SK-N-SH (cell line): ENCODE measurements at regions not wholly inside any gene's neighbourhood (a gene's known extent, or its start where the extent isn't known, plus 50 kb on each side); places are given as distances from the start of the nearest gene placed in this dataset.

Experiments
- CTCF ChIA-PET: fragments of 300-600, 350-600 bp; formaldehyde crosslinking; extraction: SDS; loops from one replicate; lab custom pipeline; 2021; lab: Yijun Ruan, JAX
- POLR2A ChIA-PET: fragments of 350-600 bp; sonication (Branson Sonifier 250); formaldehyde crosslinking; extraction: SDS; loops from one replicate; lab custom pipeline; 2020; ENCODE audit warnings: antibody characterized with exemption, inconsistent platforms; lab: Yijun Ruan, JAX
- DNase-seq: peaks from one replicate; pipeline ENCODE4 v3.0.0; 2012
- H2AFZ ChIP-seq: fragments of 200-600 bp; sonication (generic); 2 replicates; pipeline ENCODE4 v1.8.1; 2016; ENCODE audit warnings: antibody characterized with exemption, mild to moderate bottlenecking, low read depth
- H3F3A ChIP-seq: fragments of 200-600 bp; sonication (generic); replicated peaks from 2 replicates; pipeline ENCODE3; 2016; ENCODE audit warnings: antibody characterized with exemption, mild to moderate bottlenecking; ENCODE audit not compliant: insufficient read depth
- H3K27ac ChIP-seq, 2 experiments: fragments of 200-500 bp in 1 of 2; fragments of 200-600 bp in 1 of 2; sonication (Bioruptor generic) in 1 of 2; sonication (generic), shearing (Covaris generic) in 1 of 2; 2 replicates each; pipeline versions ENCODE4 v1.5.1 to v1.6.1; 2014 to 2016; ENCODE audit warnings: low read depth in 2 of 2, inconsistent platforms in 1 of 2, low read length in 1 of 2, mild to moderate bottlenecking in 1 of 2, mixed read lengths in 1 of 2
- H3K27me3 ChIP-seq: fragments of 200-600 bp; sonication (generic), shearing (Covaris generic); 2 replicates; pipeline ENCODE4 v1.6.1; 2016; ENCODE audit warnings: mixed run types; ENCODE audit not compliant: insufficient read depth
- H3K36me3 ChIP-seq, 2 experiments: fragments of 200-500 bp in 1 of 2; fragments of 200-600 bp in 1 of 2; sonication (Bioruptor generic) in 1 of 2; sonication (generic) in 1 of 2; replicated peaks in 1 of 2; 2 replicates each; pipeline versions ENCODE3 to v1.5.1; 2014 to 2016; ENCODE audit warnings: low read length in 1 of 2, mild to moderate bottlenecking in 1 of 2; ENCODE audit not compliant: insufficient read depth in 2 of 2, control insufficient read depth in 1 of 2
- H3K4me1 ChIP-seq, 2 experiments: fragments of 200-500 bp in 1 of 2; fragments of 200-600 bp in 1 of 2; sonication (Bioruptor generic) in 1 of 2; sonication (generic), shearing (Covaris generic) in 1 of 2; 2 replicates each; pipeline versions ENCODE4 v1.5.1 to v1.6.1; 2014 to 2016; ENCODE audit warnings: low read depth in 1 of 2, low read length in 1 of 2, mixed run types in 1 of 2; ENCODE audit not compliant: insufficient read depth in 2 of 2, control insufficient read depth in 1 of 2
- H3K4me2 ChIP-seq: fragments of 200-600 bp; sonication (generic), shearing (Covaris generic); 2 replicates; pipeline ENCODE4 v1.6.1; 2017; ENCODE audit warnings: mixed run types
- H3K4me3 ChIP-seq, 2 experiments: fragments of 200-500 bp in 1 of 2; fragments of 200-600 bp in 1 of 2; sonication (Bioruptor generic) in 1 of 2; sonication (generic), shearing (Covaris generic) in 1 of 2; 2 replicates each; pipeline versions ENCODE4 v1.5.1 to v1.8.1; 2014 to 2016; ENCODE audit warnings: low read depth in 2 of 2, inconsistent platforms in 1 of 2, low read length in 1 of 2, mild to moderate bottlenecking in 1 of 2, mixed read lengths in 1 of 2, moderate library complexity in 1 of 2
- H3K79me2 ChIP-seq: fragments of 200-600 bp; sonication (generic); 2 replicates; pipeline ENCODE4 v1.8.1; 2017; ENCODE audit warnings: mild to moderate bottlenecking; ENCODE audit not compliant: insufficient read depth
- H3K9ac ChIP-seq: fragments of 200-600 bp; sonication (generic); 2 replicates; pipeline ENCODE4 v1.6.1; 2017; ENCODE audit warnings: mixed run types
- H3K9me2 ChIP-seq: fragments of 200-600 bp; sonication (generic); 2 replicates; pipeline ENCODE4 v1.6.1; 2017; ENCODE audit warnings: mixed run types
- H3K9me3 ChIP-seq: fragments of 200-600 bp; sonication (generic); 2 replicates; pipeline ENCODE4 v1.6.1; 2017; ENCODE audit warnings: mixed run types, mild to moderate bottlenecking, moderate library complexity
- H4K20me1 ChIP-seq: fragments of 200-600 bp; sonication (generic); 2 replicates; pipeline ENCODE4 v1.6.1; 2017; ENCODE audit warnings: mild to moderate bottlenecking, mixed run types; ENCODE audit not compliant: insufficient read depth
- CHD2 ChIP-seq: fragments of 150-350 bp; IDR thresholded peaks from 2 replicates; pipeline ENCODE4 v1.6.1; 2018; ENCODE audit warnings: low read length; ENCODE audit not compliant: partially characterized antibody
- ELF1 ChIP-seq: IDR thresholded peaks from 2 replicates; pipeline ENCODE4 v1.4.0; 2012
- EZH2phosphoT487 ChIP-seq: fragments of 200-600 bp; sonication (generic); IDR thresholded peaks from 2 replicates; pipeline ENCODE4 v1.6.1; 2017; ENCODE audit warnings: low read depth, mixed run types, mild to moderate bottlenecking, antibody characterized with exemption, moderate library complexity, borderline replicate concordance
- FOXM1 ChIP-seq: IDR thresholded peaks from 2 replicates; pipeline ENCODE4 v1.4.0; 2012; ENCODE audit warnings: low read depth, mild to moderate bottlenecking
- IRF3 ChIP-seq: fragments of 150-350 bp; IDR thresholded peaks from 2 replicates; pipeline ENCODE4 v1.6.1; 2016; ENCODE audit warnings: mild to moderate bottlenecking, low read depth, low read length
- MEF2A ChIP-seq: IDR thresholded peaks from 2 replicates; pipeline ENCODE4 v1.4.0; 2012; ENCODE audit warnings: low read depth, borderline replicate concordance
- NRF1 ChIP-seq: IDR thresholded peaks from 2 replicates; pipeline ENCODE4 v1.6.1; 2012; ENCODE audit warnings: low read depth, mild to moderate bottlenecking, low read length
- POLR2AphosphoS5 ChIP-seq: IDR thresholded peaks from 2 replicates; pipeline ENCODE4 v1.6.1; 2012; ENCODE audit warnings: low read depth, low read length
- RAD21 ChIP-seq: IDR thresholded peaks from 2 replicates; pipeline ENCODE4 v1.6.1; 2012; ENCODE audit warnings: mild to moderate bottlenecking, low read length
- RCOR1 ChIP-seq: fragments of 150-350 bp; IDR thresholded peaks from 2 replicates; pipeline ENCODE4 v1.6.1; 2017; ENCODE audit warnings: antibody characterized with exemption, low read length
- RFX5 ChIP-seq: IDR thresholded peaks from 2 replicates; pipeline ENCODE4 v1.6.1; 2012; ENCODE audit warnings: mild to moderate bottlenecking, improper control_type of control experiment, low read length
- RXRA ChIP-seq: IDR thresholded peaks from 2 replicates; pipeline ENCODE4 v1.4.0; 2012; ENCODE audit warnings: low read depth, mild to moderate bottlenecking, borderline replicate concordance
- TCF12 ChIP-seq: IDR thresholded peaks from 2 replicates; pipeline ENCODE4 v1.4.0; 2012
- TEAD4 ChIP-seq: IDR thresholded peaks from 2 replicates; pipeline ENCODE4 v1.4.0; 2012; ENCODE audit warnings: mild to moderate bottlenecking, borderline replicate concordance; ENCODE audit not compliant: insufficient read depth
- YY1 ChIP-seq: IDR thresholded peaks from 2 replicates; pipeline ENCODE4 v1.4.0; 2012; ENCODE audit warnings: low read depth, mild to moderate bottlenecking
- WGBS: methylation state at CpG from one replicate; pipeline ENCODE4 v1.1.6; 2017; ENCODE audit warnings: low lambda C conversion rate; 5-methylcytosine and 5-hydroxymethylcytosine counted together
- TF ChIP-seq, protein P1 (sequence below): IDR thresholded peaks from 2 replicates; pipeline ENCODE4; 2012
- TF ChIP-seq, protein P2 (sequence below): fragments of 150-350 bp; IDR thresholded peaks from 2 replicates; pipeline ENCODE4 v1.6.1; 2017; ENCODE audit warnings: antibody characterized with exemption, low read length, low read depth, borderline replicate concordance
- TF ChIP-seq, protein P3 (sequence below): IDR thresholded peaks from 2 replicates; pipeline ENCODE4 v1.4.0; 2012; ENCODE audit warnings: low read depth, borderline replicate concordance
- TF ChIP-seq, protein P4 (sequence below): IDR thresholded peaks from 2 replicates; pipeline ENCODE4 v1.4.0; 2012; ENCODE audit warnings: low read depth, borderline replicate concordance

DNA sequence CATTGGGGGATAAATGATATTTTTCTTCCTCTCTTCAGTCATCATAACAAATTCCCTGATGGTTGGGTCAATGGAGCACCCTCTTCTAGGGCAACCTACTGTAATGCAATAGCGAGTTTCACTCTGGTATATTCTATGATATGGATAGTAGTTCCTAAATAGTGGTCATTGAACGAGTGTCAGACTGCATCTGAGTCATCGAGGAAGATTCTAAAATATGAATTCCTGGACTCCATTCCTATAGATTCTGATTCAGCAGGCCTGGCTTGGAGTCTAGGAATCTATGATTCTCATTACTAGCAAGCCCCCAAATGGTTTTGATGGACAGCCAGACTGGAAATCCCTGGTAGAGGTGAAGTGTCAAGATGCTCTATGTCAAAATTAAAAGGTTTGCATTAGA is 254.5 kb downstream of the BUB3 start:
- POLR2A ChIA-PET: no interaction called here
- CTCF ChIA-PET: interaction anchor here (0.9 kb wide), 1 partner anchor 275 kb away, joined by 3 read pairs; no protein-coding TSS in a partner anchor
- WGBS: 9% methylated on average over 3 of the region's 3 CpGs

More for the DNA sequence above, 254.5 kb downstream of the BUB3 start:
- H4K20me1 ChIP-seq: no peaks in the 10 kb centered on the region
- H3K4me1 ChIP-seq: no peaks in the 10 kb centered on the region
- no peaks in the 10 kb centered on the region for H3F3A ChIP-seq
- H2AFZ ChIP-seq: no peak overlapping the region
- no peaks in the 10 kb centered on the region for H3K36me3 ChIP-seq
- H3K27me3 ChIP-seq: no peaks in the 10 kb centered on the region
- no peaks in the 10 kb centered on the region for H3K9me2 ChIP-seq
- no peaks in the 10 kb centered on the region for H3K9me3 ChIP-seq
- TF ChIP-seq RXRA (no peak), TCF12 (no peak), NRF1 (no peak), TEAD4 (no peak), RCOR1 (no peak), FOXM1 (no peak), CHD2 (no peak), MEF2A (no peak), ELF1 (no peak), IRF3 (no peak), EZH2phosphoT487 (no peak), RAD21 (no peak), POLR2AphosphoS5 (no peak), YY1 (no peak), RFX5 (no peak)
- TF ChIP-seq, protein P1, sequence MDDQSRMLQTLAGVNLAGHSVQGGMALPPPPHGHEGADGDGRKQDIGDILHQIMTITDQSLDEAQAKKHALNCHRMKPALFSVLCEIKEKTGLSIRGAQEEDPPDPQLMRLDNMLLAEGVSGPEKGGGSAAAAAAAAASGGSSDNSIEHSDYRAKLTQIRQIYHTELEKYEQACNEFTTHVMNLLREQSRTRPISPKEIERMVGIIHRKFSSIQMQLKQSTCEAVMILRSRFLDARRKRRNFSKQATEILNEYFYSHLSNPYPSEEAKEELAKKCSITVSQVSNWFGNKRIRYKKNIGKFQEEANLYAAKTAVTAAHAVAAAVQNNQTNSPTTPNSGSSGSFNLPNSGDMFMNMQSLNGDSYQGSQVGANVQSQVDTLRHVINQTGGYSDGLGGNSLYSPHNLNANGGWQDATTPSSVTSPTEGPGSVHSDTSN: no peak
- TF ChIP-seq, protein P2, sequence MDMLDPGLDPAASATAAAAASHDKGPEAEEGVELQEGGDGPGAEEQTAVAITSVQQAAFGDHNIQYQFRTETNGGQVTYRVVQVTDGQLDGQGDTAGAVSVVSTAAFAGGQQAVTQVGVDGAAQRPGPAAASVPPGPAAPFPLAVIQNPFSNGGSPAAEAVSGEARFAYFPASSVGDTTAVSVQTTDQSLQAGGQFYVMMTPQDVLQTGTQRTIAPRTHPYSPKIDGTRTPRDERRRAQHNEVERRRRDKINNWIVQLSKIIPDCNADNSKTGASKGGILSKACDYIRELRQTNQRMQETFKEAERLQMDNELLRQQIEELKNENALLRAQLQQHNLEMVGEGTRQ: no peak
- TF ChIP-seq, protein P3, sequence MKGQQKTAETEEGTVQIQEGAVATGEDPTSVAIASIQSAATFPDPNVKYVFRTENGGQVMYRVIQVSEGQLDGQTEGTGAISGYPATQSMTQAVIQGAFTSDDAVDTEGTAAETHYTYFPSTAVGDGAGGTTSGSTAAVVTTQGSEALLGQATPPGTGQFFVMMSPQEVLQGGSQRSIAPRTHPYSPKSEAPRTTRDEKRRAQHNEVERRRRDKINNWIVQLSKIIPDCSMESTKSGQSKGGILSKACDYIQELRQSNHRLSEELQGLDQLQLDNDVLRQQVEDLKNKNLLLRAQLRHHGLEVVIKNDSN: no peak
- TF ChIP-seq, protein P4, sequence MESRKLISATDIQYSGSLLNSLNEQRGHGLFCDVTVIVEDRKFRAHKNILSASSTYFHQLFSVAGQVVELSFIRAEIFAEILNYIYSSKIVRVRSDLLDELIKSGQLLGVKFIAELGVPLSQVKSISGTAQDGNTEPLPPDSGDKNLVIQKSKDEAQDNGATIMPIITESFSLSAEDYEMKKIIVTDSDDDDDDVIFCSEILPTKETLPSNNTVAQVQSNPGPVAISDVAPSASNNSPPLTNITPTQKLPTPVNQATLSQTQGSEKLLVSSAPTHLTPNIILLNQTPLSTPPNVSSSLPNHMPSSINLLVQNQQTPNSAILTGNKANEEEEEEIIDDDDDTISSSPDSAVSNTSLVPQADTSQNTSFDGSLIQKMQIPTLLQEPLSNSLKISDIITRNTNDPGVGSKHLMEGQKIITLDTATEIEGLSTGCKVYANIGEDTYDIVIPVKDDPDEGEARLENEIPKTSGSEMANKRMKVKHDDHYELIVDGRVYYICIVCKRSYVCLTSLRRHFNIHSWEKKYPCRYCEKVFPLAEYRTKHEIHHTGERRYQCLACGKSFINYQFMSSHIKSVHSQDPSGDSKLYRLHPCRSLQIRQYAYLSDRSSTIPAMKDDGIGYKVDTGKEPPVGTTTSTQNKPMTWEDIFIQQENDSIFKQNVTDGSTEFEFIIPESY: no peak
- no peak overlapping the region for H3K4me3 ChIP-seq
- H3K4me2 ChIP-seq: no peak overlapping the region
- H3K79me2 ChIP-seq: no peaks in the 10 kb centered on the region
- no peak for DNase-seq
- no peak overlapping the region for H3K9ac ChIP-seq
- H3K27ac ChIP-seq: no peak overlapping the region
